ENCODE measurements at regions not wholly inside any gene's neighbourhood (a gene's known extent, or its start where the extent isn't known, plus 50 kb on each side); places are given as distances from the start of the nearest gene placed in this dataset.

GRCh38 chr20:54897787-54898186 lies 422.4 kb downstream of the DOK5 start:
- DNase-seq (ENCODE audit: low read depth in 4 of 4, low spot score in 2 of 4): no peak

DNA sequence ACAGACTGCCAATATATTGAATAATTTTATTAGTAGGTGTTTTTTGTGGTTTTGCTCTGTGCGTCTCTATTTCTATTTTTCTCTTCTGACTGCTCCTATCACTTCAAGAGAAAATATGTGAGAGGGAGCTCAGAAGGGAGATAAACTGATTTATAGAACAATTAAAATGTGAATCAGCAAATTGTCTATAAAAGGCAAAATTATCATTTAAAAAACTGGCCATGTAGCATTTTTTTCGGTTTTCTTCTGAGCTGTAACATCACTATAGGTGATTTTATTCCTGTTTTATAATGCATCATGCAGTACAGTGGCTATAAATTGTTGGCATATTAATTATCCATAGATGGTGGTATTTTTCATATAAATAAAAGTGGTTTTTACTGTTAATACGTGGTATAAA lies 416.5 kb downstream of the DOK5 start:
- DNase-seq (ENCODE audit: low read depth in 4 of 4, low spot score in 2 of 4): no peak

GRCh38 chr20:54879393-54879792 lies 404.0 kb downstream of the DOK5 start:
- no peak for DNase-seq (ENCODE audit: low read depth in 4 of 4, low spot score in 2 of 4)

GRCh38 chr20:54875307-54875706 lies 399.9 kb downstream of the DOK5 start:
- no peak for DNase-seq (ENCODE audit: low read depth in 4 of 4, low spot score in 2 of 4)

GRCh38 chr20:54874718-54875117 lies 399.3 kb downstream of the DOK5 start:
- DNase-seq (ENCODE audit: low read depth in 4 of 4, low spot score in 2 of 4): no peak

- no peak for DNase-seq (ENCODE audit: low read depth in 4 of 4, low spot score in 2 of 4)
These were observed 397.0 kb downstream of the DOK5 start for GRCh38 chr20:54872440-54872839.

- no peak for DNase-seq (ENCODE audit: low read depth in 4 of 4, low spot score in 2 of 4)
These were observed 394.4 kb downstream of the DOK5 start for GRCh38 chr20:54869765-54870164.

DNA sequence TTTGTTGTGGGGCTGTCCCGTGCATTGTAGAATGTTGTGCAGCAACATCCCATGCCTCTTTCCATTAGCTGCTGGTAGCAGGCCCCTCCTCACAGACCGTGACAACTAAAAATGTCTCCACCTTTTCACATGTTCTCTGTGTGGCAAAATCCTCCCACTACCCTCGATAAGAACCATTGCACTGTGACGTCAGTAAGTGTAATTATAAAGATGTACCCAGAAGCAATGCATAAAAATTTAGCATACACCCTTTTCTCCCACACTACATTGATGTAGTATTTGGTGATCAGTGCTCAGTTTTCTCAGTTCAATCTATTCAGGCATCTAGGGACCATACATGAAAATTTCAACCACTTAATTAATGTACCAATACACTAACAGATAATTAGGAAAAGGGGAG lies 389.9 kb downstream of the DOK5 start:
- DNase-seq (ENCODE audit: low read depth in 4 of 4, low spot score in 2 of 4): no peak

GRCh38 chr20:54860716-54861115 lies 385.3 kb downstream of the DOK5 start:
- no peak for DNase-seq (ENCODE audit: low read depth in 4 of 4, low spot score in 2 of 4)

GRCh38 chr20:54856202-54856601 lies 380.8 kb downstream of the DOK5 start:
- DNase-seq (ENCODE audit: low read depth in 4 of 4, low spot score in 2 of 4): no peak

DNA sequence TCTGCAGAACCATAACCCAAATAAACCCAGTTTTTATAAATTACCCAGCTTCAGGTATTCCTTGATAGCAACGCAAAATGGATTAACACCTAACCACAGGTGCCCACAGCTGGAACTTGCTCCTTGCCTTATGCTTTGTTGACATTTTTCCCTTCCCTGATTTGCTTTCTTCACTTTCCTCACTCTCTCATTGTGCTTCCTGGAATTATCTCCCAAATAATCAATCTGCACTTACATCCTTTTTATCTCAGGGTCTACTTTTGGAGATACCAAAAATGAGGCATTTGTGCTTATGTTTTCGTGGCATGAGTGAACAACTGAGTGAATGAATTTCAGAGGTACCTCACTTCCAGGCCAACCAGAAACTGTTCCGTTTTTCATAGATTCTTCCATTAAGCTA lies 374.3 kb downstream of the DOK5 start:
- DNase-seq (ENCODE audit: low read depth in 4 of 4, low spot score in 2 of 4): no peak

GRCh38 chr20:54848984-54849538 lies 373.7 kb downstream of the DOK5 start:
- DNase-seq (ENCODE audit: low read depth in 4 of 4, low spot score in 2 of 4): no peak

GRCh38 chr20:54848262-54848661 lies 372.9 kb downstream of the DOK5 start:
- no peak for DNase-seq (ENCODE audit: low read depth in 4 of 4, low spot score in 2 of 4)

- no peak for DNase-seq (ENCODE audit: low read depth in 4 of 4, low spot score in 2 of 4)
These were observed 371.6 kb downstream of the DOK5 start for GRCh38 chr20:54846948-54847347.

DNA sequence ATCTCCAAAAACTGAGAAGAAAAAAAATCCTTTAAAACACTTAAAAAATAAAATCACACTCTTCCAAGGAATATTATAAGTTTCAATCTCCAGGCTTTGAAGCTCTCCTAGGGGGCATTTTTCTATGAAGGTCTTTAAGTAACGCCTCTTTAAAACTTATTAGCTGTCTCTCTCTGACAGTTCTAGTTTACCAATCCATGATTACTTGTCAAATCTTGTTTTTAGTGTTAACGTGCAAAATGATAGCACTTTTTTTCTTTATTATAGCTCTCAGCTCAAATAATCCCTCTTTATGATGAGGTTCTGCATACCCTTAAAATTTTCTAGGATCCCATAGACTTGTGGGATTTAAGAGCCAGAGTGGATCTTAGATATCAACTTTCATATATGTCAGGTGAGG lies 369.0 kb downstream of the DOK5 start:
- DNase-seq (ENCODE audit: low read depth in 4 of 4, low spot score in 2 of 4): no peak

- DNase-seq (ENCODE audit: low read depth in 4 of 4, low spot score in 2 of 4): no peak
These were observed 368.5 kb downstream of the DOK5 start for GRCh38 chr20:54843865-54844264.

- no peak for DNase-seq (ENCODE audit: low read depth in 4 of 4, low spot score in 2 of 4)
These were observed 368.0 kb downstream of the DOK5 start for GRCh38 chr20:54843431-54843830.

DNA sequence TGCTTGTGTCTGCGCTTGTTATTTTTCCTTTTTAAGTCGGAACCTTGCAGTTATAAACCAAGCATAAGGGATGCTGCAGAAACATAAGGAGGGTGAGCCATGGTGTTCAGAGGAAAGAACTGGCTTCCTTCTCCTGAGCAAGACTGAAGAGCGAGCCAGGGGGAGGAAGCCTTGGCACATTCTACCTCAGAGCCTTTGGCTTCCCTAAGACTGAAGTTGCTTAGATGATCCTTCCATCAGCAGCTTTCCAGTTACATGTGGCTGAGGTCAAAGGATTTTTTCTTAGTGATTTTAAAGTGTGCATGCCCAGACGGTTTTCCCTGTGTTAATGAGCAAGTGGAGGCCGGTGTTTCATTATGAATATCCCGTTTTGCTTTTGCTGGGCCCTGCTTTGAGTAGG lies 363.8 kb downstream of the DOK5 start:
- no peak for DNase-seq (ENCODE audit: low read depth in 4 of 4, low spot score in 2 of 4)

GRCh38 chr20:54837226-54837625 lies 361.8 kb downstream of the DOK5 start:
- no peak for DNase-seq (ENCODE audit: low read depth in 4 of 4, low spot score in 2 of 4)

DNA sequence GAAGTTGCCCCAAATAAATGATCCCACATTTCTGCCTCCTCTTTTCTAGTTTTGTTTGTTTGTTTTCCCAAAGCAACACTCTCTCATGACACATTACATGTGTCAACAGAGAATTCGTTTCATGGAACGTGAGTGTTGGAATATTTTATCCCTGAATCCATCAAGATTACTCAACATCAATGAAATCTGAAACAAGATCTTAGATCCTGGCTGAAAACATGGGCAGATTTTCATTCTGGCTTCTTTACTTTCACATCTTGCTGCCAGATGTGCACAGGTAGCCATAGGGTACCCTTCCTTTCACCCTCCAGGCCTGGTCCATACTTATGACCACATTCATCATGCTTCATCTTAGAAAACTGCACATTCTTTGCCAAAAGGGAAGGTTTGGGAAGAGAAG lies 347.0 kb downstream of the DOK5 start:
- DNase-seq (ENCODE audit: low read depth in 4 of 4, low spot score in 2 of 4): no peak

DNA sequence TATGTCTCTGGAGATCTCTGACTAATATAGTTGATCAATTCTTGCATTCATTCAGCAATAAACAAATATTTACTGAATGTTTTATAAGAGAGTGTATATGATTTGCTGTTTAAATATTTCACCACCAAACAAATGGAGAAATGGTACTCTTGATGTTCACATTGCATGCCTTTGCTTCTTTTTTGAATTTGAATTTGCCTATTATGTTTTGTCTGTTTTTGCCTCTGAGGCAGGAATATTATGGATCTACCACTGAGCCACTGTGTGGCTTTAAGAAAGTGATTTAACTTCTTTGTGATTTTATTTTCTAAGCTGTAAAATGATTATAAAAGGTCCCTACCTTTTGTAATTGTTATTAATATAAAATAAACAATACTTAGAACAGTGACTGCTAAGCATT lies 345.0 kb downstream of the DOK5 start:
- no peak for DNase-seq (ENCODE audit: low read depth in 4 of 4, low spot score in 2 of 4)

DNA sequence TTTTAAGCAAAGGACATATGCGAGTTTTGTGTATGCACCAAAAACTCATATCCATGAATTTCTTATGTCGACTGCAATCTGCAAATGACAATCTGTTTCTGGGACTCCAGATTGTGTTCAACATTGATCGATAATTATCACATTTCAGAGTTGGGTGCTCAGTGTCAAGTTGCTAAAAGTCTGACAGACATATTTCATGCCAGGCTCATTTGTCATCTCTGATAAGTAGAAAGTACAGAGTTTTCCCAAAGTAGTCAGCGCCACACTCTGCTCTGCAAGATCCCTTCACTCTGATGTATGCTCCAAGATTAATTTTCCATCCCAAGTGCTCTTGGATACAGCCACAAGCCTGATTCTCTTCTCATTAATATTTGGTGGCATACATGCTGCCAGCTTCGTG lies 331.1 kb downstream of the DOK5 start:
- no peak for DNase-seq (ENCODE audit: low read depth in 4 of 4, low spot score in 2 of 4)

- no peak for DNase-seq (ENCODE audit: low read depth in 4 of 4, low spot score in 2 of 4)
These were observed 319.5 kb downstream of the DOK5 start for GRCh38 chr20:54794874-54795273.
